ENCODE measurements at regions not wholly inside any gene's neighbourhood (a gene's known extent, or its start where the extent isn't known, plus 50 kb on each side); places are given as distances from the start of the nearest gene placed in this dataset.

GRCh38 chr15:59739557-59740186, 50.6 kb upstream of the BNIP2 start:
- DNase-seq (ENCODE audit: low spot score): no peak
- TF ChIP-seq CTCF (IDR thresholded peaks at IDR 0.05; ENCODE audit: extremely low read depth, missing control alignments): no peak

Data from GM20000 (cell line).